ENCODE measurements at regions not wholly inside any gene's neighbourhood (a gene's known extent, or its start where the extent isn't known, plus 50 kb on each side); places are given as distances from the start of the nearest gene placed in this dataset.

DNA sequence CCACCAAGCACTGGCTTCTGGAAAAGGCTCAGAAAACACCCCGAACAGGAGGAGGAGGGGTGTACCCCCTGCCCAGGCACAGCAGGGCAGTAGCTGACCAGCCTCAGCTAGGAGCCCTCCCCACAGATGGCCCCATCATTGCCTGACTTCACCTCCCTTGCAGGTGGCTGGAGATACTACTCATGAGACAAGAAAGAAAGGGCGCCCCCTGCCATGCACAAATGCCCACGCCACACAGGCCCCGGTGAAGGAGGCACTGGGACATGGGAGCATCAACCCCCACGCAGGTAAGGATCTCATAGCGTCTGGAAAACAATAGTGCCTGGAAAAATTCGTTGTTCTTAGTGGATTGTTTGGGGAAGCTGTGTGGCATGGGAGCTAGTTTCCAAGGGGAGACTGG, 240.6 kb downstream of the TFCP2L1 start:
- TF ChIP-seq TCF12 (IDR thresholded peaks at IDR 0.05; ENCODE audit: low read depth) (no peak), CEBPB (IDR thresholded peaks at IDR 0.05) (no peak), CREB1 (IDR thresholded peaks at IDR 0.05; ENCODE audit: low read depth) (no peak)
